H9 (cell line): ENCODE measurements at regions not wholly inside any gene's neighbourhood (a gene's known extent, or its start where the extent isn't known, plus 50 kb on each side); places are given as distances from the start of the nearest gene placed in this dataset.

Source experiments
- DNase-seq: peaks from one replicate; pipeline ENCODE4 v3.0.0-alpha.2; 2017
- H2AFZ ChIP-seq: one replicate; pipeline ENCODE4 v1.6.1; 2013; ENCODE audit warnings: mild to moderate bottlenecking, low read length, control low read depth, moderate library complexity
- H2AK5ac ChIP-seq: 2 replicates; pipeline ENCODE4 v1.6.1; 2013; ENCODE audit warnings: low read length, control low read depth, mixed read lengths; ENCODE audit not compliant: insufficient read length
- H2BK120ac ChIP-seq: one replicate; pipeline ENCODE4 v1.6.1; 2013; ENCODE audit warnings: low read depth, mild to moderate bottlenecking, low read length, control low read depth, inconsistent platforms; ENCODE audit not compliant: poor library complexity, severe bottlenecking
- H2BK12ac ChIP-seq: 2 replicates; pipeline ENCODE4 v1.6.1; 2013; ENCODE audit warnings: low read length, control low read depth, mixed read lengths, low read depth; ENCODE audit not compliant: insufficient read length
- H2BK15ac ChIP-seq: 2 replicates; pipeline ENCODE4 v1.6.1; 2013; ENCODE audit warnings: low read depth, low read length, control low read depth
- H2BK20ac ChIP-seq: one replicate; pipeline ENCODE4 v1.6.1; 2013; ENCODE audit warnings: low read depth, mild to moderate bottlenecking, low read length, control low read depth, inconsistent platforms; ENCODE audit not compliant: poor library complexity, severe bottlenecking
- H2BK5ac ChIP-seq: 2 replicates; pipeline ENCODE4 v1.6.1; 2013; ENCODE audit warnings: low read length, control low read depth, mixed read lengths; ENCODE audit not compliant: insufficient read length
- H3K14ac ChIP-seq: 2 replicates; pipeline ENCODE4 v1.6.1; 2013; ENCODE audit warnings: low read length, control low read depth; ENCODE audit not compliant: insufficient read depth
- H3K18ac ChIP-seq: 2 replicates; pipeline ENCODE4 v1.6.1; 2013; ENCODE audit warnings: low read depth, mild to moderate bottlenecking, mixed read lengths, low read length, control low read depth; ENCODE audit not compliant: insufficient read length
- H3K23ac ChIP-seq: 2 replicates; pipeline ENCODE4 v1.6.1; 2013; ENCODE audit warnings: low read length, control low read depth, mixed read lengths, low read depth; ENCODE audit not compliant: insufficient read length
- H3K23me2 ChIP-seq: 2 replicates; pipeline ENCODE4 v1.6.1; 2013; ENCODE audit warnings: low read depth, mild to moderate bottlenecking, mixed read lengths, low read length, control low read depth; ENCODE audit not compliant: insufficient read length, poor library complexity, severe bottlenecking
- H3K27ac ChIP-seq: 2 replicates; pipeline ENCODE4 v1.5.1; 2013; ENCODE audit warnings: low read length, control low read depth, mixed read lengths, low read depth; ENCODE audit not compliant: insufficient read length
- H3K27me3 ChIP-seq: 2 replicates; pipeline ENCODE4 v1.6.1; 2013; ENCODE audit warnings: low read length, control low read depth, inconsistent platforms; ENCODE audit not compliant: insufficient read depth
- H3K4ac ChIP-seq: 2 replicates; pipeline ENCODE4 v1.6.1; 2013; ENCODE audit warnings: low read depth, mild to moderate bottlenecking, control low read depth, inconsistent platforms, low read length, moderate library complexity
- H3K4me1 ChIP-seq: 2 replicates; pipeline ENCODE4 v1.6.1; 2013; ENCODE audit warnings: low read length, control low read depth, inconsistent platforms; ENCODE audit not compliant: insufficient read depth
- H3K4me2 ChIP-seq: 2 replicates; pipeline ENCODE4 v1.6.1; 2013; ENCODE audit warnings: low read length, control low read depth, mixed read lengths; ENCODE audit not compliant: insufficient read length, insufficient read depth
- H3K56ac ChIP-seq: 2 replicates; pipeline ENCODE4 v1.6.1; 2013; ENCODE audit warnings: low read depth, mild to moderate bottlenecking, mixed read lengths, low read length, control low read depth; ENCODE audit not compliant: insufficient read length
- H3K79me1 ChIP-seq: 2 replicates; pipeline ENCODE4 v1.6.1; 2013; ENCODE audit warnings: low read depth, mild to moderate bottlenecking, moderate library complexity, low read length, control low read depth, inconsistent platforms; ENCODE audit not compliant: insufficient read depth, poor library complexity, severe bottlenecking
- H3K79me2 ChIP-seq: 2 replicates; pipeline ENCODE4 v1.6.1; 2013; ENCODE audit warnings: low read length, control low read depth, inconsistent platforms; ENCODE audit not compliant: insufficient read depth
- H3K9ac ChIP-seq: 2 replicates; pipeline ENCODE4 v1.6.1; 2013; ENCODE audit warnings: low read length, control low read depth, mixed read lengths; ENCODE audit not compliant: insufficient read length; ENCODE audit errors: extremely low read depth
- H3K9me3 ChIP-seq: one replicate; pipeline ENCODE4 v1.6.1; 2013; ENCODE audit warnings: low read depth, low read length, inconsistent platforms; ENCODE audit not compliant: control insufficient read depth
- H3T11ph ChIP-seq: one replicate; pipeline ENCODE4 v1.6.1; 2013; ENCODE audit warnings: mild to moderate bottlenecking, low read length, control low read depth, inconsistent platforms
- H4K20me1 ChIP-seq: one replicate; pipeline ENCODE4 v1.6.1; 2013; ENCODE audit not compliant: control insufficient read depth, insufficient read length, insufficient read depth
- H4K5ac ChIP-seq: 2 replicates; pipeline ENCODE4 v1.6.1; 2013; ENCODE audit warnings: low read depth, mild to moderate bottlenecking, mixed read lengths, low read length, control low read depth; ENCODE audit not compliant: insufficient read length
- H4K8ac ChIP-seq: replicated peaks from 2 replicates; pipeline ENCODE4 v1.6.1; 2013; ENCODE audit warnings: low read length, control low read depth, mixed read lengths, low read depth; ENCODE audit not compliant: insufficient read length
- H4K91ac ChIP-seq: 2 replicates; pipeline ENCODE4 v1.6.1; 2013; ENCODE audit warnings: low read depth, mild to moderate bottlenecking, moderate library complexity, mixed read lengths, low read length, control low read depth; ENCODE audit not compliant: insufficient read length
- H3K27ac Mint-ChIP-seq, 3 experiments: 2 replicates in 2 of 3; 3 replicates in 1 of 3; pipeline ENCODE4 v1.8.0; 2020 to 2021; ENCODE audit warnings: mixed read lengths in 3 of 3, mild to moderate bottlenecking in 1 of 3, moderate library complexity in 1 of 3
- H3K27me3 Mint-ChIP-seq: 2 replicates; pipeline ENCODE4 v1.8.0; 2021; ENCODE audit warnings: low read depth, mild to moderate bottlenecking, moderate library complexity, mixed read lengths
- H3K36me3 Mint-ChIP-seq, 3 experiments: 2 replicates in 2 of 3; 3 replicates in 1 of 3; pipeline ENCODE4 v1.8.0; 2020 to 2021; ENCODE audit warnings: low read depth in 3 of 3, mixed read lengths in 3 of 3; ENCODE audit not compliant: insufficient read depth in 1 of 3
- H3K4me1 Mint-ChIP-seq, 2 experiments: 2 replicates each; pipeline ENCODE4 v1.8.0; 2020; ENCODE audit warnings: mixed read lengths in 2 of 2
- H3K4me3 Mint-ChIP-seq, 2 experiments: 2 replicates in 1 of 2; 3 replicates in 1 of 2; pipeline ENCODE4 v1.8.0; 2020 to 2021; ENCODE audit warnings: mild to moderate bottlenecking in 2 of 2, mixed read lengths in 2 of 2, moderate library complexity in 1 of 2
- H3K9me3 Mint-ChIP-seq, 2 experiments: 2 replicates in 1 of 2; 3 replicates in 1 of 2; pipeline ENCODE4 v1.8.0; 2020; ENCODE audit warnings: mild to moderate bottlenecking in 2 of 2, mixed read lengths in 2 of 2, moderate library complexity in 1 of 2
- TF ChIP-seq, protein P1 (sequence below): fragments of 200-600 bp; sonication (generic); conservative IDR thresholded peaks from 3 replicates; pipeline ENCODE4 v1.8.0; 2021; ENCODE audit warnings: antibody characterized with exemption, mild to moderate bottlenecking

DNA sequence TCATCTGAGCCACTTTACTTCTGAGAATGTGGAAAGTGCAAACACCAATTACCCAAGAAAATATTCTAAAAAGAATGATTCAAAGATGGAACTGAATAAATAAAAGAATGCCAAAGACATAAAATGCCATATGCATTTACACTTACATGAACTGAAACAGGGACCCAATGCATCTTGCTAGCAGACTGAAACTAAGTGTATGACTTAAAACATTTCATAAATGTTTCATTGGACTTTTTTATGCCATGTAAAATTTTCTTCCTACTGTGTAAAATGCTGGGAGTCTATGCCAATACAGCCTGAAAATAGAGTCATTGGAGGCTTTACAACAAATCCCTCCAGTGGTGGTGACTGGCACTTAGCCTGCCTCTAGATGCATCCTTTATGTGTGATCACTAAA, 735.1 kb upstream of the CCDC54 start:
- TF ChIP-seq, protein P1, sequence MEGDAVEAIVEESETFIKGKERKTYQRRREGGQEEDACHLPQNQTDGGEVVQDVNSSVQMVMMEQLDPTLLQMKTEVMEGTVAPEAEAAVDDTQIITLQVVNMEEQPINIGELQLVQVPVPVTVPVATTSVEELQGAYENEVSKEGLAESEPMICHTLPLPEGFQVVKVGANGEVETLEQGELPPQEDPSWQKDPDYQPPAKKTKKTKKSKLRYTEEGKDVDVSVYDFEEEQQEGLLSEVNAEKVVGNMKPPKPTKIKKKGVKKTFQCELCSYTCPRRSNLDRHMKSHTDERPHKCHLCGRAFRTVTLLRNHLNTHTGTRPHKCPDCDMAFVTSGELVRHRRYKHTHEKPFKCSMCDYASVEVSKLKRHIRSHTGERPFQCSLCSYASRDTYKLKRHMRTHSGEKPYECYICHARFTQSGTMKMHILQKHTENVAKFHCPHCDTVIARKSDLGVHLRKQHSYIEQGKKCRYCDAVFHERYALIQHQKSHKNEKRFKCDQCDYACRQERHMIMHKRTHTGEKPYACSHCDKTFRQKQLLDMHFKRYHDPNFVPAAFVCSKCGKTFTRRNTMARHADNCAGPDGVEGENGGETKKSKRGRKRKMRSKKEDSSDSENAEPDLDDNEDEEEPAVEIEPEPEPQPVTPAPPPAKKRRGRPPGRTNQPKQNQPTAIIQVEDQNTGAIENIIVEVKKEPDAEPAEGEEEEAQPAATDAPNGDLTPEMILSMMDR = no peak
- Histone ChIP-seq H3K27me3 (no peaks in the 10 kb centered on the region), H2AK5ac (no peak overlapping the region), H3K4ac (no peak overlapping the region), H2BK12ac (no peak overlapping the region), H3K4me1 (no peaks in the 10 kb centered on the region), H3K9ac (no peak overlapping the region), H2BK5ac (no peak overlapping the region), H2BK20ac (no peak overlapping the region), H3K79me1 (no peaks in the 10 kb centered on the region), H4K91ac (no peak overlapping the region), H3K27ac (no peak overlapping the region), H4K5ac (no peak overlapping the region), H4K20me1 (no peaks in the 10 kb centered on the region), H3K79me2 (no peaks in the 10 kb centered on the region), H4K8ac (no peak overlapping the region), H3K18ac (no peak overlapping the region), H3K14ac (no peak overlapping the region), H3K9me3 (no peaks in the 10 kb centered on the region), H2BK15ac (no peak overlapping the region), H2BK120ac (no peak overlapping the region), H3K56ac (no peak overlapping the region), H3K23ac (no peak overlapping the region), H3T11ph (no peak overlapping the region), H3K4me2 (no peak overlapping the region), H2AFZ (no peak overlapping the region), H3K23me2 (no peaks in the 10 kb centered on the region)
- peaks cover 0 to 2% of the 10 kb centered on the region in 2 experiments; a peak in 2 of 4 replicates for H3K4me1 Mint-ChIP-seq
- no peak overlapping the region for H3K4me3 Mint-ChIP-seq
- H3K36me3 Mint-ChIP-seq = peaks cover 10 to 29% (median 13%) of the 10 kb centered on the region in 3 experiments
- no peak for DNase-seq
- no peak overlapping the region for H3K27ac Mint-ChIP-seq
- H3K27me3 Mint-ChIP-seq = no peaks in the 10 kb centered on the region; the same call in 1 of the 2 replicates
- peaks cover 20 to 23% of the 10 kb centered on the region in 2 experiments for H3K9me3 Mint-ChIP-seq
